ENCODE measurements at regions not wholly inside any gene's neighbourhood (a gene's known extent, or its start where the extent isn't known, plus 50 kb on each side); places are given as distances from the start of the nearest gene placed in this dataset.

- Mint-ChIP-seq H3K9me3 (no peaks in the 10 kb centered on the region), H3K36me3 (ENCODE audit: insufficient read depth) (no peaks in the 10 kb centered on the region), H3K27me3 (no peaks in the 10 kb centered on the region), H3K4me3 (no peak overlapping the region), H3K27ac (no peak overlapping the region), H3K4me1 (ENCODE audit: low read depth in 2 of 2) (peaks cover 0 to 4% of the 10 kb centered on the region in 2 donors)
- DNase-seq (no peak), ATAC-seq (replicated peaks) (no peak)
Observed at GRCh38 chr3:31182661-31183060, 288.2 kb upstream of the GADL1 start.

GRCh38 chr3:31184261-31185061, 290.0 kb upstream of the GADL1 start:
- no peaks in the 10 kb centered on the region for H3K4me1 Mint-ChIP-seq (ENCODE audit: low read depth in 2 of 2)
- no peak for DNase-seq

GRCh38 chr3:31185062-31185357, 290.5 kb upstream of the GADL1 start:
- no peak for ATAC-seq (replicated peaks)
- Mint-ChIP-seq H3K27ac (no peak overlapping the region), H3K9me3 (no peaks in the 10 kb centered on the region), H3K36me3 (ENCODE audit: insufficient read depth) (no peaks in the 10 kb centered on the region), H3K4me1 (ENCODE audit: low read depth in 2 of 2) (no peaks in the 10 kb centered on the region), H3K27me3 (no peaks in the 10 kb centered on the region), H3K4me3 (no peak overlapping the region)
- no peak for DNase-seq

More at GRCh38 chr3:31184261-31185061, 290.0 kb upstream of the GADL1 start:
- no peak overlapping the region for H3K4me3 Mint-ChIP-seq
- H3K36me3 Mint-ChIP-seq (ENCODE audit: insufficient read depth) = no peaks in the 10 kb centered on the region
- H3K9me3 Mint-ChIP-seq = no peaks in the 10 kb centered on the region
- no peak overlapping the region for H3K27ac Mint-ChIP-seq
- no peaks in the 10 kb centered on the region for H3K27me3 Mint-ChIP-seq
- ATAC-seq (replicated peaks) = no peak

GRCh38 chr3:31186041-31186440, 291.6 kb upstream of the GADL1 start:
- H3K4me3 Mint-ChIP-seq = no peak overlapping the region
- H3K9me3 Mint-ChIP-seq = no peaks in the 10 kb centered on the region
- no peaks in the 10 kb centered on the region for H3K27me3 Mint-ChIP-seq
- no peaks in the 10 kb centered on the region for H3K36me3 Mint-ChIP-seq (ENCODE audit: insufficient read depth)
- ATAC-seq (replicated peaks) (no peak), DNase-seq (no peak)
- H3K4me1 Mint-ChIP-seq (ENCODE audit: low read depth in 2 of 2) = no peaks in the 10 kb centered on the region
- no peak overlapping the region for H3K27ac Mint-ChIP-seq

GRCh38 chr3:31187380-31187779, 292.9 kb upstream of the GADL1 start:
- H3K4me1 Mint-ChIP-seq (ENCODE audit: low read depth in 2 of 2) = no peaks in the 10 kb centered on the region
- DNase-seq (no peak), ATAC-seq (replicated peaks) (no peak)
- H3K27me3 Mint-ChIP-seq = no peaks in the 10 kb centered on the region
- H3K27ac Mint-ChIP-seq = no peak overlapping the region
- H3K36me3 Mint-ChIP-seq (ENCODE audit: insufficient read depth) = no peaks in the 10 kb centered on the region
- H3K4me3 Mint-ChIP-seq = no peak overlapping the region
- no peaks in the 10 kb centered on the region for H3K9me3 Mint-ChIP-seq

- no peak overlapping the region for H3K27ac Mint-ChIP-seq
Observed at GRCh38 chr3:31188112-31188511, 293.7 kb upstream of the GADL1 start.

GRCh38 chr3:31189330-31189729, 294.9 kb upstream of the GADL1 start:
- no peaks in the 10 kb centered on the region for H3K27me3 Mint-ChIP-seq
- H3K36me3 Mint-ChIP-seq (ENCODE audit: insufficient read depth) = no peaks in the 10 kb centered on the region
- H3K9me3 Mint-ChIP-seq = no peaks in the 10 kb centered on the region
- no peak overlapping the region for H3K4me3 Mint-ChIP-seq
- no peak for ATAC-seq (replicated peaks)
- no peak for DNase-seq
- no peaks in the 10 kb centered on the region for H3K4me1 Mint-ChIP-seq (ENCODE audit: low read depth in 2 of 2)
- no peak overlapping the region for H3K27ac Mint-ChIP-seq

More at GRCh38 chr3:31188112-31188511, 293.7 kb upstream of the GADL1 start:
- no peak for ATAC-seq (replicated peaks)
- DNase-seq = no peak
- Mint-ChIP-seq H3K36me3 (ENCODE audit: insufficient read depth) (no peaks in the 10 kb centered on the region), H3K27me3 (no peaks in the 10 kb centered on the region), H3K4me3 (no peak overlapping the region), H3K4me1 (ENCODE audit: low read depth in 2 of 2) (no peaks in the 10 kb centered on the region), H3K9me3 (no peaks in the 10 kb centered on the region)

GRCh38 chr3:31189971-31190370, 295.5 kb upstream of the GADL1 start:
- DNase-seq (no peak), ATAC-seq (replicated peaks) (no peak)
- Mint-ChIP-seq H3K4me3 (no peak overlapping the region), H3K4me1 (ENCODE audit: low read depth in 2 of 2) (no peaks in the 10 kb centered on the region), H3K36me3 (ENCODE audit: insufficient read depth) (no peaks in the 10 kb centered on the region), H3K27me3 (no peaks in the 10 kb centered on the region), H3K27ac (no peak overlapping the region), H3K9me3 (no peaks in the 10 kb centered on the region)

GRCh38 chr3:31191354-31191753, 296.9 kb upstream of the GADL1 start:
- Mint-ChIP-seq H3K9me3 (no peaks in the 10 kb centered on the region), H3K4me3 (no peak overlapping the region), H3K27ac (no peak overlapping the region), H3K4me1 (ENCODE audit: low read depth in 2 of 2) (no peaks in the 10 kb centered on the region), H3K36me3 (ENCODE audit: insufficient read depth) (no peaks in the 10 kb centered on the region), H3K27me3 (no peaks in the 10 kb centered on the region)
- ATAC-seq (replicated peaks) (no peak), DNase-seq (no peak)

GRCh38 chr3:31193429-31193828, 299.0 kb upstream of the GADL1 start:
- Mint-ChIP-seq H3K27ac (no peak overlapping the region), H3K27me3 (no peaks in the 10 kb centered on the region), H3K4me3 (no peak overlapping the region), H3K4me1 (ENCODE audit: low read depth in 2 of 2) (no peaks in the 10 kb centered on the region), H3K9me3 (no peaks in the 10 kb centered on the region), H3K36me3 (ENCODE audit: insufficient read depth) (no peaks in the 10 kb centered on the region)
- ATAC-seq (replicated peaks) (no peak), DNase-seq (no peak)

GRCh38 chr3:31193871-31194270, 299.4 kb upstream of the GADL1 start:
- ATAC-seq (replicated peaks) (no peak), DNase-seq (no peak)

GRCh38 chr3:31196261-31196660, 301.8 kb upstream of the GADL1 start:
- ATAC-seq (replicated peaks) (no peak), DNase-seq (no peak)
- Mint-ChIP-seq H3K4me1 (ENCODE audit: low read depth in 2 of 2) (no peaks in the 10 kb centered on the region), H3K27ac (no peak overlapping the region), H3K9me3 (no peaks in the 10 kb centered on the region), H3K27me3 (no peaks in the 10 kb centered on the region), H3K36me3 (ENCODE audit: insufficient read depth) (no peaks in the 10 kb centered on the region), H3K4me3 (no peak overlapping the region)

More at GRCh38 chr3:31193871-31194270, 299.4 kb upstream of the GADL1 start:
- Mint-ChIP-seq H3K9me3 (no peaks in the 10 kb centered on the region), H3K27me3 (no peaks in the 10 kb centered on the region), H3K36me3 (ENCODE audit: insufficient read depth) (no peaks in the 10 kb centered on the region), H3K27ac (no peak overlapping the region), H3K4me1 (ENCODE audit: low read depth in 2 of 2) (no peaks in the 10 kb centered on the region), H3K4me3 (no peak overlapping the region)

GRCh38 chr3:31196881-31197364, 302.5 kb upstream of the GADL1 start:
- no peak overlapping the region for H3K27ac Mint-ChIP-seq
- H3K9me3 Mint-ChIP-seq = no peaks in the 10 kb centered on the region
- H3K36me3 Mint-ChIP-seq (ENCODE audit: insufficient read depth) = no peaks in the 10 kb centered on the region
- no peaks in the 10 kb centered on the region for H3K4me1 Mint-ChIP-seq (ENCODE audit: low read depth in 2 of 2)
- H3K4me3 Mint-ChIP-seq = no peak overlapping the region
- no peaks in the 10 kb centered on the region for H3K27me3 Mint-ChIP-seq
- DNase-seq = no peak
- no peak for ATAC-seq (replicated peaks)

- DNase-seq (no peak), ATAC-seq (replicated peaks) (no peak)
- Mint-ChIP-seq H3K9me3 (no peaks in the 10 kb centered on the region), H3K27ac (no peak overlapping the region), H3K36me3 (ENCODE audit: insufficient read depth) (no peaks in the 10 kb centered on the region), H3K4me1 (ENCODE audit: low read depth in 2 of 2) (no peaks in the 10 kb centered on the region), H3K27me3 (no peaks in the 10 kb centered on the region), H3K4me3 (no peak overlapping the region)
Observed at GRCh38 chr3:31197941-31198340, 303.5 kb upstream of the GADL1 start.
